ENCODE measurements at regions not wholly inside any gene's neighbourhood (a gene's known extent, or its start where the extent isn't known, plus 50 kb on each side); places are given as distances from the start of the nearest gene placed in this dataset.
"Not testable (repeated sequence)": the region's sequence is repeated elsewhere in the genome, so short reads cannot be mapped to it uniquely, and the experiment has no call there.

- no peak for DNase-seq
Measured at GRCh38 chr2:136319651-136320050, 201.7 kb upstream of the CXCR4 start.

GRCh38 chr2:136319237-136319636 lies 201.3 kb upstream of the CXCR4 start:
- no peak for DNase-seq

GRCh38 chr2:136314240-136314639 lies 196.3 kb upstream of the CXCR4 start:
- DNase-seq, result no peak

GRCh38 chr2:136312568-136312967 lies 194.6 kb upstream of the CXCR4 start:
- DNase-seq, result not testable (repeated sequence)

GRCh38 chr2:136310797-136311603 lies 193.1 kb upstream of the CXCR4 start:
- DNase-seq, result no peak

GRCh38 chr2:136310005-136310495 lies 192.1 kb upstream of the CXCR4 start:
- no peak for DNase-seq

GRCh38 chr2:136308611-136309010 lies 190.7 kb upstream of the CXCR4 start:
- no peak for DNase-seq

- no peak for DNase-seq
Measured at GRCh38 chr2:136306836-136307235, 188.9 kb upstream of the CXCR4 start.

GRCh38 chr2:136305517-136306192 lies 187.7 kb upstream of the CXCR4 start:
- no peak for DNase-seq

GRCh38 chr2:136301006-136301405 lies 183.1 kb upstream of the CXCR4 start:
- DNase-seq, result no peak

- DNase-seq, result no peak
Measured at GRCh38 chr2:136298631-136299030, 180.7 kb upstream of the CXCR4 start.

GRCh38 chr2:136297994-136298393 lies 180.0 kb upstream of the CXCR4 start:
- peak; percentile 6 for DNase-seq

- no peak for DNase-seq
Measured at GRCh38 chr2:136297312-136297711, 179.4 kb upstream of the CXCR4 start.

GRCh38 chr2:136295168-136295567 lies 177.2 kb upstream of the CXCR4 start:
- no peak for DNase-seq

- no peak for DNase-seq
Measured at GRCh38 chr2:136291871-136292270, 173.9 kb upstream of the CXCR4 start.

GRCh38 chr2:136290326-136290725 lies 172.4 kb upstream of the CXCR4 start:
- DNase-seq, result no peak

- DNase-seq, result no peak
Measured at GRCh38 chr2:136288249-136288648, 170.3 kb upstream of the CXCR4 start.

GRCh38 chr2:136286423-136286822 lies 168.5 kb upstream of the CXCR4 start:
- no peak for DNase-seq

GRCh38 chr2:136284226-136285119 lies 166.5 kb upstream of the CXCR4 start:
- no peak for DNase-seq

GRCh38 chr2:136282251-136282650 lies 164.3 kb upstream of the CXCR4 start:
- DNase-seq, result no peak

- no peak for DNase-seq
Measured at GRCh38 chr2:136281281-136282114, 163.5 kb upstream of the CXCR4 start.

GRCh38 chr2:136266346-136266745 lies 148.4 kb upstream of the CXCR4 start:
- not testable (repeated sequence) for DNase-seq

All from NCI-H748 treated with DMSO at 0.1 percent for 48 hours (cell line).